NCI-H1694 treated with DMSO at 0.1 percent for 48 hours (cell line): ENCODE measurements at regions not wholly inside any gene's neighbourhood (a gene's known extent, or its start where the extent isn't known, plus 50 kb on each side); places are given as distances from the start of the nearest gene placed in this dataset.

Experiments
- DNase-seq: peaks from one replicate; lab custom pipeline; 2025; lab: John Stamatoyannopoulos, UW

DNA sequence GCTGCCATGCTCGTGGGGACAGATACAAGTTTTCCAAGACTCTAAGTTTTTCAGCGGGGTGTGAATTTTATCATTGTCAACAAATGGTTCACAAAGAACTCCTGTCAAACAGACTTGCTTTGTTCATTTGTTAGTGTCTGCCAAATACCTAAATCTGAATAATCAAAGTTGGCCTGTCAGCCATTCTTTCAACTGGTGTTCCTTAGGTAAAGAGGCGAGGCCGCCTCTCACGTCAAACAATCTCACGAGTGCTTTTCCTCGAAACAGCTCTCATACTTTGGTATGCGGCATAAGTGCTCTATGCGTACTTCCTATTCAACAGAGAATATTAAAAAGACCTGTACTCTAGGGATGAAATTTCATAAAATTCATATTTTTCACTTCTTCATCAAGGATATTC, 51.4 kb upstream of the KANK4 start:
- no peak for DNase-seq

- no peak for DNase-seq
Observed at GRCh38 chr1:62371375-62371774, 52.1 kb upstream of the KANK4 start.

GRCh38 chr1:62373221-62373620, 54.0 kb upstream of the KANK4 start:
- DNase-seq: no peak

- DNase-seq: no peak
Observed at GRCh38 chr1:62377043-62377562, 57.9 kb upstream of the KANK4 start.

GRCh38 chr1:62380181-62380580, 56.7 kb upstream of the USP1 start:
- no peak for DNase-seq

- no peak for DNase-seq
Observed at GRCh38 chr1:62381831-62382657, 54.8 kb upstream of the USP1 start.

- no peak for DNase-seq
Observed at GRCh38 chr1:62382658-62382955, 54.2 kb upstream of the USP1 start.

GRCh38 chr1:62384276-62385005, 52.4 kb upstream of the USP1 start:
- DNase-seq: peak; percentile 99

DNA sequence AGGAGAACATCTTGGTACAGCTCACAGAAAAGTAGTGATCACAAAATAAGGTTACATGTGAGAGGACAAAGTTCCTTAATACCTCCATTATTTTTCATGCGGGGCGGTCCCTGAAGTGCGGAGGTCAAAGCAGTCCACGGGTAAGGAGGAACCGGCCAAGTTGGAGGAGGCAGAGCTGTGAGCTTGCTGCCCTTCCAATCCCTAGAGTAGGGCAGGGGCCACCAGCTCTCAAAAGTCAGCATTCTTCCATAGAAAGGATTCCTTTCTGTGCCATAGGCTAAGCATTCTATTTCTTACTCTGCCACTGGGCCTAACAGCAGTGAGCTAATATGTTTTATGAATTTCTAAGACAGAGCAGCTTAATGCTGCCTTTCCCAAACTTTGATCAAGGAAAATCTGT, 50.9 kb upstream of the USP1 start:
- no peak for DNase-seq

DNA sequence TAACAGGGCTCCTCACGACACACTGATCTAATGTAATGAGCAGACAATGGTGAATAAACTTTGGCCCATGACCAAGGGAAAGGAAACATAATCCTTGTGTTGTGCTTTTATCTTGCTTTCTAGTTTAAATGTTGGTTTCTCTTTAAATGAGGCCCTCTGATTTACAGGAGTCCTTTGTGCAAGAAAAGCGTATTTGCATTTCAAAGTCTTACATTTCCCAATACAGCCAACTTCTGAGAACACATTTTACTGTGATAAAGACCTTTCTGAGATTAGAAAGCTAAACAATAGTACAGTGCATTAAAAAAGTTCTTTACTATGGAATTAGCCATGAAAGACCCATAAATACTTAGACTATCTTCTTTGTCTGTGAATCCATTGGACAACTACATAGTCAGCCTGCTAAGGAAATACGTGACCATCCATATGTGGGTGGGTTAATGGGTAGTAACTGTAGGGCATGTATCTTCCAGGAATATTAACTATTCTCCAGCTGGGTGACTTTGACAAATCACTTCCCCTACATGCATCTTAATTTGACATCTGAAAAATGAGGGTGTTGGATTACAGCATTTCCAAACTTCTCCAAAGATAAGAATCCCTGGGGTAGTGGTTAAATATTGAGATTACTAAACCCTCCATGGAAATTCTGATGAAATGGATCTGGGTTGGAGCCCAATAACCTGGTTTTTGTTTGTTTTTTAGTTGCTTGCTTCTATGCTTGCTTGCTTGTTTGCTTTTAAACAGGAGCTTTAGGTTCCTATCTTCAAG, 50.3 kb upstream of the USP1 start:
- DNase-seq: no peak
